Karpas-422 (cell line): ENCODE measurements at regions not wholly inside any gene's neighbourhood (a gene's known extent, or its start where the extent isn't known, plus 50 kb on each side); places are given as distances from the start of the nearest gene placed in this dataset.

Experiments
- DNase-seq: peaks from one replicate; pipeline ENCODE4 v3.0.0-alpha.2; 2015
- H2AFZ ChIP-seq: fragments of 200-600 bp; sonication (generic); 2 replicates; pipeline ENCODE4 v1.6.1; 2014; ENCODE audit warnings: antibody characterized with exemption, low read length, mixed read lengths
- H3K27ac ChIP-seq: fragments of 200-600 bp; sonication (generic); 2 replicates; pipeline ENCODE4 v1.5.1; 2014; ENCODE audit warnings: mild to moderate bottlenecking, low read length, moderate library complexity
- H3K27me3 ChIP-seq: fragments of 200-600 bp; sonication (generic); 2 replicates; pipeline ENCODE4 v1.6.1; 2014; ENCODE audit warnings: low read length, mixed read lengths
- H3K36me3 ChIP-seq: fragments of 200-600 bp; sonication (generic); 2 replicates; pipeline ENCODE4 v1.6.1; 2014; ENCODE audit warnings: low read length, mixed read lengths; ENCODE audit not compliant: insufficient read depth
- H3K4me1 ChIP-seq: fragments of 200-600 bp; sonication (generic); 2 replicates; pipeline ENCODE4 v1.6.1; 2014; ENCODE audit warnings: mild to moderate bottlenecking, low read length, mixed read lengths
- H3K4me2 ChIP-seq: fragments of 200-600 bp; sonication (generic); 2 replicates; pipeline ENCODE4 v1.6.1; 2014; ENCODE audit warnings: low read length, low read depth, mild to moderate bottlenecking; ENCODE audit not compliant: poor library complexity, severe bottlenecking
- H3K4me3 ChIP-seq: fragments of 200-600 bp; sonication (generic); 2 replicates; pipeline ENCODE4 v1.5.1; 2014; ENCODE audit warnings: mild to moderate bottlenecking, antibody characterized with exemption, low read length, mixed read lengths
- H3K79me2 ChIP-seq: fragments of 200-600 bp; sonication (generic); 2 replicates; pipeline ENCODE4 v1.6.1; 2014; ENCODE audit warnings: mild to moderate bottlenecking, low read length, mixed read lengths
- H3K9ac ChIP-seq: fragments of 200-600 bp; sonication (generic); 2 replicates; pipeline ENCODE4 v1.6.0; 2014; ENCODE audit warnings: low read length
- H3K9me2 ChIP-seq: fragments of 200-600 bp; sonication (generic), shearing (Covaris generic); replicated peaks from 2 replicates; pipeline ENCODE4 v1.6.0; 2014; ENCODE audit warnings: mild to moderate bottlenecking, low read length, moderate library complexity; ENCODE audit not compliant: insufficient read depth
- H3K9me3 ChIP-seq: fragments of 300-700, 200-600 bp; sonication (generic); 2 replicates; pipeline ENCODE4 v1.6.1; 2014; ENCODE audit warnings: low read length, mixed read lengths
- H4K20me1 ChIP-seq: fragments of 200-600 bp; sonication (generic); 2 replicates; pipeline ENCODE4 v1.6.1; 2014; ENCODE audit warnings: mild to moderate bottlenecking, antibody characterized with exemption, low read length, low read depth; ENCODE audit not compliant: insufficient read depth

DNA sequence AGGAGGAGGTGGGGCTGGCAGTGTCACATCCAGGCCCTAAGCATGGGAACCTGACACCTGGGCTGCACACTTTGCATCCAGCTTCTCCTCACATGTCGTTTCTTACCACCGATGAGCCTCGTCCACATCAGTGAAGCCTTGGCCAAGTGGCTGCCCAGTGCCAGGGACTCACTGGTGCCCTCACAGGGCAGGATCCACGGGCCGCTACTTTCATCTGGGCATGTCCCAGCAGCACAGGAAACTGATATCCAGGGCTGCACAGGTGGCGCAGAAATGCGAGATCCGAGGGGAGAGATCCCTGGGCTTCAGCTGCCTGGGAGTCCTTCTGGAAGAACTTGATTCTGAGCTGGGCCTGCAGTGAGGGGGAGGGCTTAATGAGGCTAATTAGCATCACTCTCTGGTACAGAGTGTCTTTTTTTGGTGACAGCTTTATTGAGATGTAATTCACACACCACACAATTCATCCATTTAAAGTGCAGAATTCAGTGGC, 291.6 kb upstream of the HDAC4 start:
- Histone ChIP-seq H3K79me2 (no peaks in the 10 kb centered on the region), H4K20me1 (no peaks in the 10 kb centered on the region)

DNA sequence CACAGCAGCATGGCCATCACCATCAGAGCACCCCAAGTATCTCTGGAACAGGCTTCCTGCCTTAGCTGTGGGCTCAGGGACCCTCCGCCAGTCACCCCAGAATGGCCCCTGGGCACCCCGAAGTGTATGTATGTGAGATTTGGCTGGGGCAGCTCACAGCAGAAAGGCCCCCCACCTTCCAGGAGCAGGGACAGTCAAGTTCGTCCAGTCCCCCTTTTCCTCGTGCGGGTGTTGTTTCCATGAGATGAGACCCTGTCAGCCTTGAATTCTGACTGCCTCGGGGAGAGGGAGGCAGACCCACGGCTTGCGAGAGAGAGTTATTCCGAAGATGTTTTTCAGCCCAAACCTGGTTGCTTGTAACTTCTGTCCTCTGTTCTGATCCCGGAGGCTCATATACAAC, 290.9 kb upstream of the HDAC4 start:
- no peak for DNase-seq
- H3K4me2 ChIP-seq = no peak overlapping the region
- H3K79me2 ChIP-seq = no peaks in the 10 kb centered on the region
- no peaks in the 10 kb centered on the region for H3K27me3 ChIP-seq
- no peaks in the 10 kb centered on the region for H4K20me1 ChIP-seq
- no peak overlapping the region for H2AFZ ChIP-seq
- H3K36me3 ChIP-seq = no peaks in the 10 kb centered on the region
- no peak overlapping the region for H3K9ac ChIP-seq
- H3K9me3 ChIP-seq = no peaks in the 10 kb centered on the region
- no peaks in the 10 kb centered on the region for H3K9me2 ChIP-seq
- no peak overlapping the region for H3K27ac ChIP-seq
- no peaks in the 10 kb centered on the region for H3K4me1 ChIP-seq
- no peak overlapping the region for H3K4me3 ChIP-seq

More for the DNA sequence above, 291.6 kb upstream of the HDAC4 start:
- Histone ChIP-seq H3K4me2 (no peak overlapping the region), H3K4me1 (no peaks in the 10 kb centered on the region), H3K4me3 (no peak overlapping the region), H3K9me3 (no peaks in the 10 kb centered on the region), H3K9me2 (no peaks in the 10 kb centered on the region), H3K9ac (no peak overlapping the region), H2AFZ (no peak overlapping the region), H3K27me3 (no peaks in the 10 kb centered on the region), H3K36me3 (no peaks in the 10 kb centered on the region), H3K27ac (no peak overlapping the region)
- DNase-seq = no peak

DNA sequence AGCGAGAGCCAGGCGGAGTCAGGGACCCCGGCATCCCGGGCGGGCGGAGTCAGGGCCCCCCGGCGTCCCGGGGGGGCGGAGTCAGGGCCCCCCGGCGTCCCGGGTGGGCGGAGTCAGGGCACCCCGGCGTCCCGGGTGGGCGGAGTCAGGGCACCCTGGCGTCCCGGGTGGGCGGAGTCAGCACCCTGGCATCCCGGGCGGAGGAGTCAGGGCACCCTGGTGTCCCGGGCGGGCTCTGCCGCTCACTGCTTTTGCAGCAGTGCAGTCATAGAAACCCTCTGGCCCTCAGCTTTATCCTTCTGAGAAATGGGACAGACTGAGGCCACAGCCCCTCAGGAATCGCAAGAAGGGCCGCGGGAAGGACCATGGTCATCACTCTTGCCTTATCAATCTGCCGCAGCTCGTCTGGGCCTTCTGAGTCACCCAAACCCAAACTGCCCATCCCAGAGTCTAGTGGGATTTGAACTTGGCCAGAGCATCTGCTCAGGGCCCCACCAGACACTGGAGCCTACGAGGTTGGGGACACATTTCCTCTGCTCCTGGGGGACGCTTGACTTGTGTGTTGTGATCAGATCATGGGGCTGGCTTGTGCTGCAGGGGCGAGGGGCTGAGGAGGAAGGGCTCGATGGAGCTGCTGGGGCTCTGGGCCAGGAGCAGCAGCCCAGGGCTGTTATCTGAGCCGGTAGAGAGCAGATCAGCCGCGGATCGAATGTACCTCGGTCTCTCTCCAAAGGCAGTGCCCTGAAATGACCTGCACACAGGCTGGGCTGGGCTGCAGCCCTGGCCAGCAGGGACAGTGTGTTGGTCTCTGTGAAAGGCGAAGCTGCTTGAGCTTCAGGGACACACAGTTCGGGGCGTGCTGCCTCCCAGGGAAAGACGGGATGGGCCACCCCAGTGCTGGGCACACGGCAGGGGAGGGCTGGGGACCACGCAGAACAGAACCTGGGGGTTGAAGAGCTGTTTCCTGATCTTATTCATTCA, 290.1 kb upstream of the HDAC4 start:
- H2AFZ ChIP-seq = no peak overlapping the region
- H3K36me3 ChIP-seq = no peaks in the 10 kb centered on the region
- DNase-seq = no peak
- no peak overlapping the region for H3K27ac ChIP-seq
- no peaks in the 10 kb centered on the region for H3K9me2 ChIP-seq
- no peaks in the 10 kb centered on the region for H3K27me3 ChIP-seq
- H3K9me3 ChIP-seq = no peaks in the 10 kb centered on the region
- H3K9ac ChIP-seq = no peak overlapping the region
- H4K20me1 ChIP-seq = no peaks in the 10 kb centered on the region
- H3K4me2 ChIP-seq = no peak overlapping the region
- H3K4me1 ChIP-seq = no peaks in the 10 kb centered on the region
- H3K4me3 ChIP-seq = no peak overlapping the region
- H3K79me2 ChIP-seq = no peaks in the 10 kb centered on the region

DNA sequence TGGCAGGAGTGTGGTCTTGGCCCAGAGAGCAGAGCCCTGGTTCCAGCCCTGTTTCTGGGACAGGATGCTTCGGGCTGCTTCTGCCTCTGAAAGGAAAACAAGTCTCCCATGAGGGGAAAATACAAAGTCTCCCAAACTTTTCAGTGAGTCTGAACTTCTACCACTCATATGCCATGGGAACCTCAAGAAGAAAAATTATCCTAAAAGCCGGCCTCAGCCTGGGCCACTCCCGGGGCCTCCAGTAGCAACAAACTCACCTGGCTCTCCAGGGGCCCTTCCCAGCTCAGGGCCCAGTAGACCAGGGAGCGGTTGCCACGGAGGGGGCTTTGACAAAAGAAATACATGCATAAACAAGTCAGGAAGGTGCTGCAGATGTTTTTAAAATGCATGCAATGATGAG, 289.2 kb upstream of the HDAC4 start:
- no peak overlapping the region for H3K27ac ChIP-seq
- H3K9me3 ChIP-seq = no peaks in the 10 kb centered on the region
- H3K36me3 ChIP-seq = no peaks in the 10 kb centered on the region
- no peaks in the 10 kb centered on the region for H4K20me1 ChIP-seq
- no peak for DNase-seq
- H3K27me3 ChIP-seq = no peaks in the 10 kb centered on the region
- H3K4me2 ChIP-seq = no peak overlapping the region
- H3K9ac ChIP-seq = no peak overlapping the region
- H2AFZ ChIP-seq = no peak overlapping the region
- H3K9me2 ChIP-seq = no peaks in the 10 kb centered on the region
- no peaks in the 10 kb centered on the region for H3K4me1 ChIP-seq
- no peaks in the 10 kb centered on the region for H3K79me2 ChIP-seq
- no peak overlapping the region for H3K4me3 ChIP-seq

DNA sequence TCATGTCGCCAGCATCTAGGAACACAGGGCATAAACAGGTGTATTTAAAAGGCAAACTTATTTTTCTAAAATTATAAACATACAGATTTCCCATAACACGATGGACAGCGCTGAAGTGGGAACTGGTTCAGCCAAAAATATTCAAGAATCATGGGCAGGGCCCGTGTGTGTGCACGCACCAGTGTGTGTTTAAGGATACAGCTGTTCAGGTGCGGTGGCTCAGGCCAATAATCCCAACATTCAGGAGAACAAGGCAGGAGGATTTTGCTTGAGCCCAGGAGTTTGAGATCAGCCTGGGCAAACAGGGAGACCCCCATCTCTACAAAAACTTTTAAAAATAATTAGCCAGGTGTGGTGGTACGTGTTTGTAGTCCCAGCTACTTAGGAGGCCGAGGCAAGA, 288.6 kb upstream of the HDAC4 start:
- no peak for DNase-seq
- no peaks in the 10 kb centered on the region for H3K9me3 ChIP-seq
- no peaks in the 10 kb centered on the region for H3K9me2 ChIP-seq
- H2AFZ ChIP-seq = no peak overlapping the region
- H3K9ac ChIP-seq = no peak overlapping the region
- H3K4me3 ChIP-seq = no peak overlapping the region
- H3K79me2 ChIP-seq = no peaks in the 10 kb centered on the region
- H3K4me2 ChIP-seq = no peak overlapping the region
- no peaks in the 10 kb centered on the region for H3K27me3 ChIP-seq
- H3K36me3 ChIP-seq = no peaks in the 10 kb centered on the region
- no peak overlapping the region for H3K27ac ChIP-seq
- no peaks in the 10 kb centered on the region for H3K4me1 ChIP-seq
- no peaks in the 10 kb centered on the region for H4K20me1 ChIP-seq

DNA sequence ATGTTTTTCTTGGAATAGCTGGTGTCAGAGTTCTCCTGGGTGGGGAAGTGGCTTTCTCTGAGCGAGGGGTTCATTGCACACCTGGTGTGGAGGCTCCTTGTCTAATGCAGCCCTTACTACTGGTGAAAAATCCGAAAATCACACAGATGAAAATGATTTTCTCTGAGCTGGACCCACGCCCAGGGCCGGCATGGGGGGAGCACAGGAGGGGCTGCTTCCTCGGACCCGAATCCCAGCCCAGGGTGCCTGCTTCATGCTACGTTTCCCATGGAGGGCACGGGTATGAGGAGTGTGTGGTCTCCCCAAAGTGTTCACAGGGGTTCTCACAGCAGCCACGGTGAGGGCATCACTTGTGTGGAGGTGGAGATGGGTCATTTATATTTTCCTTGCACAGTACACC, 288.0 kb upstream of the HDAC4 start:
- Histone ChIP-seq H3K27me3 (no peaks in the 10 kb centered on the region), H3K9me2 (no peaks in the 10 kb centered on the region), H3K36me3 (no peaks in the 10 kb centered on the region), H2AFZ (no peak overlapping the region), H3K4me3 (no peak overlapping the region), H4K20me1 (no peaks in the 10 kb centered on the region), H3K79me2 (no peaks in the 10 kb centered on the region), H3K9me3 (no peaks in the 10 kb centered on the region), H3K4me2 (no peak overlapping the region), H3K4me1 (no peaks in the 10 kb centered on the region), H3K27ac (no peak overlapping the region), H3K9ac (no peak overlapping the region)
- DNase-seq = no peak

DNA sequence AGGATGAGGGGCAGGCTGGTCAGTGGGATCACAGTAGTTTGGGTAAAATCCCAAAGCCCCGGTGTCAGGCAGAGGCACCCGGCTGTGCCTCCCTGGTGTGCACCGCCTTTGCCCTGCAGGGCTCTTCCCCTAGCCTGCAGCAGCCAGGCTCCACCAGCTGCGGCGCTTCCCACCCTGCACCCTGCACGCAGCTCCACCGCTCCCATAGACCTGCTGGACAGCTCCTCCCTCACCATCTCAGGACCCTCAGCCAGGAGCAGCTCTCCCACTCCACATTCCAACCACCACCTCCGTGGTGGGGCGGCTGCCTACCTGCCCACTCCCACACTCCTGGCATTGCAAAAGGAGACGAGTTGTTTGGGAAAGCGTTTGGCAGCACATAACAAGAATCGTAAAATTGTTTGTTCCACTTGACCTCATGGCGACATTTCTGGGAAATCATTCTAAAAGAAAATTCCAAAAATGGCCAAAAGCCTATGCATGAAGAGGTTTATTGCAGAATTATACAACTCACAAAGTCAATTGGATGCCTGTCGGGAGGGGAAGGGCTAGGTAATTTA, 287.4 kb upstream of the HDAC4 start:
- Histone ChIP-seq H3K36me3 (no peaks in the 10 kb centered on the region), H4K20me1 (no peaks in the 10 kb centered on the region), H3K4me1 (no peaks in the 10 kb centered on the region), H3K27ac (no peak overlapping the region), H3K27me3 (no peaks in the 10 kb centered on the region), H2AFZ (no peak overlapping the region), H3K79me2 (no peaks in the 10 kb centered on the region), H3K9ac (no peak overlapping the region), H3K9me2 (no peaks in the 10 kb centered on the region), H3K9me3 (no peaks in the 10 kb centered on the region), H3K4me2 (no peak overlapping the region), H3K4me3 (no peak overlapping the region)
- DNase-seq = no peak

DNA sequence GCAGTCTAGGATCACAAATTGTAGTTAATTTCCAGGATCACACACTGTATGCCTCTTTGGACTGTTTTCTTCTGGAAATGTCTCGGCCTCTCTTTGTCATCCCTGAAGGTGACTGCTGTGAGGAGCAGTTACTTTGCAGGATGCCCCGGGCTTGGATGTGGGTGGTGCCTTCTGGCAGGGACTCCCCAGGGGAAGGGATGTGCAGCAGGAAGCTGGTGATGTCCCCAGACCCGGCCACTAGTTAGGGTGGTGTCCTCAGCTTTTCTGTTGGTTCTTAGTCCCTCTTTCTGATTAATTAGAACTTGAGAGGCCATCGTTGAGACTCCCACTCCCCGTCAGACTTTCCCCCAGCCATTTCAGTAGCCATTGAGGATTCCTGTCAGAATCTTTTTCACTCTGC, 286.6 kb upstream of the HDAC4 start:
- no peaks in the 10 kb centered on the region for H3K79me2 ChIP-seq
- DNase-seq = no peak
- no peak overlapping the region for H3K4me2 ChIP-seq
- H3K4me1 ChIP-seq = no peaks in the 10 kb centered on the region
- H3K36me3 ChIP-seq = no peaks in the 10 kb centered on the region
- H4K20me1 ChIP-seq = no peaks in the 10 kb centered on the region
- no peak overlapping the region for H2AFZ ChIP-seq
- H3K9me3 ChIP-seq = no peaks in the 10 kb centered on the region
- H3K9me2 ChIP-seq = no peaks in the 10 kb centered on the region
- H3K9ac ChIP-seq = no peak overlapping the region
- no peaks in the 10 kb centered on the region for H3K27me3 ChIP-seq
- H3K27ac ChIP-seq = no peak overlapping the region
- H3K4me3 ChIP-seq = no peak overlapping the region
